Suprapubic skin (tissue), 4 donors: ENCODE measurements at regions not wholly inside any gene's neighbourhood (a gene's known extent, or its start where the extent isn't known, plus 50 kb on each side); places are given as distances from the start of the nearest gene placed in this dataset.

ENCODE experiments used
- POLR2A ChIP-seq, 2 donors: fragments of 450-650 bp; IDR thresholded peaks; one replicate each; pipeline ENCODE4 v1.6.1; 2017; ENCODE audit warnings: antibody characterized with exemption in 2 of 2, mild to moderate bottlenecking in 2 of 2, moderate library complexity in 2 of 2
- POLR2AphosphoS5 ChIP-seq, 3 donors: sonication (generic); formaldehyde crosslinking; IDR thresholded peaks; one replicate each; pipeline ENCODE4 v1.6.1; 2017; ENCODE audit warnings: antibody characterized with exemption in 3 of 3
- TF ChIP-seq, protein P1 (sequence below), 2 donors: fragments of 200-600 bp in 1 of 2; fragments of 450-650 bp in 1 of 2; sonication (generic) in 1 of 2; IDR thresholded peaks; one replicate each; pipeline ENCODE4 v1.5.1; 2016 to 2019; ENCODE audit warnings: antibody characterized with exemption in 2 of 2, mild to moderate bottlenecking in 1 of 2, moderate library complexity in 1 of 2

GRCh38 chr3:82276992-82277391 lies 515.5 kb upstream of the GBE1 start:
- TF ChIP-seq, protein P1, sequence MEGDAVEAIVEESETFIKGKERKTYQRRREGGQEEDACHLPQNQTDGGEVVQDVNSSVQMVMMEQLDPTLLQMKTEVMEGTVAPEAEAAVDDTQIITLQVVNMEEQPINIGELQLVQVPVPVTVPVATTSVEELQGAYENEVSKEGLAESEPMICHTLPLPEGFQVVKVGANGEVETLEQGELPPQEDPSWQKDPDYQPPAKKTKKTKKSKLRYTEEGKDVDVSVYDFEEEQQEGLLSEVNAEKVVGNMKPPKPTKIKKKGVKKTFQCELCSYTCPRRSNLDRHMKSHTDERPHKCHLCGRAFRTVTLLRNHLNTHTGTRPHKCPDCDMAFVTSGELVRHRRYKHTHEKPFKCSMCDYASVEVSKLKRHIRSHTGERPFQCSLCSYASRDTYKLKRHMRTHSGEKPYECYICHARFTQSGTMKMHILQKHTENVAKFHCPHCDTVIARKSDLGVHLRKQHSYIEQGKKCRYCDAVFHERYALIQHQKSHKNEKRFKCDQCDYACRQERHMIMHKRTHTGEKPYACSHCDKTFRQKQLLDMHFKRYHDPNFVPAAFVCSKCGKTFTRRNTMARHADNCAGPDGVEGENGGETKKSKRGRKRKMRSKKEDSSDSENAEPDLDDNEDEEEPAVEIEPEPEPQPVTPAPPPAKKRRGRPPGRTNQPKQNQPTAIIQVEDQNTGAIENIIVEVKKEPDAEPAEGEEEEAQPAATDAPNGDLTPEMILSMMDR (IDR thresholded peaks at IDR 0.05) = no peak
- TF ChIP-seq POLR2AphosphoS5 (IDR thresholded peaks at IDR 0.05) (no peak), POLR2A (IDR thresholded peaks at IDR 0.05) (no peak)
